HG02610 (cell line): ENCODE measurements at regions not wholly inside any gene's neighbourhood (a gene's known extent, or its start where the extent isn't known, plus 50 kb on each side); places are given as distances from the start of the nearest gene placed in this dataset.
"Not testable (repeated sequence)": the region's sequence is repeated elsewhere in the genome, so short reads cannot be mapped to it uniquely, and the experiment has no call there.

Experiments used
- ATAC-seq: cut with Tn5 transposase; IDR thresholded peaks from one replicate; pipeline ENCODE4 v1.9.1; 2021; ENCODE audit warnings: mild to moderate bottlenecking, moderate library complexity; ENCODE audit not compliant: unreplicated experiment

DNA sequence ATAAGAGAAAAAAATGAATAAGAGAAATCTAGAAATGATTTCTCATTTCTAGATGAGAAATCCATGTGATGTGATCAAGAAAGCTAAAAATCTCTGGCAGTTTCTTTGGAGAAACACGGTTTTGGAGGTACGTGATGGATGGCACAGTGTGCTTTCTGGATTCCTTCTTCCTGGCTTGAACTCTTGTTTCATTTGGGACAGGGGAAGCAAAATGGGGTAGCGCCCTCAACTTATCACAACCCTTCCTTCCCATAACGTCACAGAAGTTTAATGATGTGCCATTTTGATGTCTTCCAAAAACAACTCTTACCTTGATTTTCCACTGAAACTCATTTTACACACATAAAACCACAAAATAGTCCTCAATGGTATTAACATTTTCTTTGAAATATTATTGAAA, 1037.3 kb downstream of the ROBO2 start:
- ATAC-seq: no peak

DNA sequence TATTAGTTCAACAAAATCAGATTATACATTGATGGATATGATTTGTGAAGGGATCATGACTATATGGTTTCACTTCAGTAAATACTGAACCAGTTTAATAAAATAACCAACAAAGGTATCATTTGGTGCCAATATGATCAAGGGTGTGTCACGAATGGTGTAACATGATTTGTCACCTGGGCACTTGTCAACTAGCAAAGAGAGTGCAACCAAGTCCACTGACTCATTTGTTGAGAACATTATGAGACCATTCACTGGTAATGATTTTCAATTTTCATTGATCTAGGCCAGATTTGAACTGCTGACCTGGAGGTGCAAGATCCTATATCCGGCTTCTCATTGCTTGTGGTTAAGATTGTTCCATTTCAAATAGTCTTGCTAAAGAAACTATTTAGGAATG, 1037.9 kb downstream of the ROBO2 start:
- ATAC-seq: no peak

DNA sequence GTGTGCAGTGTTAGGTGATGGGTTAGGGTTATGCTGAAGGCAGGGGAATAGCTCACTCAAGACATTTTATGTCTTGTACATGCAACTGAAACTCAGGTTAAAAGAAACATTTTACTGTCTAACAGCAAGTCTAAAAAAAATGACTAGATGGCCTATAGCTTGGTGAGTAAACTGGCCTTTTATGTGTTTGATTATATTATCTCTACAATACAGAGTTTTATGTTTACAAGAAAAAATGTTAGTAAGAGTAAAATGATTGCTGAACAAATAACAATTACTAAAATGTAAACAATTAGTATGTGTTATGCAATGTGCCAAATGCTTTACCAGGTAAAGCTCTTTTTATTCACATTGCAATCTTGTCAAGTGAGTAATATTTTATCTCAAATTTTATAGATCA, 1039.6 kb downstream of the ROBO2 start:
- no peak for ATAC-seq

DNA sequence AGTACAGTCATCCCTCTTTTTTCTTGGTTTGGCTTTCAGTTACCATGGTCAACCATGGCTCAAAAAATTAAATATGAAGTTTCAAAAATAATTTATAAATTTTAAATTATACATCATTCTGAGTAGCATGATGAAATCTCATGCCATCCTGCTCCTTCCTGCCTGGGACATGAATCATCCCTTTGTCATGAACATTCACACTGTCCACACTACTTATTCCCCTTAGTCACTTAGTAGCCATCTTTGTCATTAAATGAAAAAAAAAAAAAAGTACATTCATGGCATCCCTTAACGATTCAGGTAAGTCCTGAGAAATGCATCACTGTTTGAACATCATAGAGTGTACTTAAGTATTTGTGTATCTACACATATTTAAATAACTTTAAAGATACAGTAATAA, 1046.3 kb downstream of the ROBO2 start:
- no peak for ATAC-seq

DNA sequence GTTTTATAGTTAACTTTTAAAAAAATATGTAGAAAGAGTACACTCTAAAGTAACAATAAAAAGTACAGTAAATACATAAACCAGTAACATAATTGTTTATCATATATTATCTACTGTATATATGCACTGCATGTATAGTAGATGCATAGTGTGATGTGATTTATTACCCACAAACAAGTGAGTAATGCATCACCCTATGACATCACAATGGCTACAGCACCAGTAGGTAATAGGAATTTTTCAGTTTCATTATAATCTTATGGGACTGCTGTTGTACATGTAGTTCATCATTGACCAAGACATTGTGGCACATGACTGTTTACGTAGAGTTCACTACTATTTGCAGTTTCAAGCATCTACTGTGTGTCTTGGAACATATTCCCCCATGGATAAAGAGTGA, 1047.2 kb downstream of the ROBO2 start:
- no peak for ATAC-seq

DNA sequence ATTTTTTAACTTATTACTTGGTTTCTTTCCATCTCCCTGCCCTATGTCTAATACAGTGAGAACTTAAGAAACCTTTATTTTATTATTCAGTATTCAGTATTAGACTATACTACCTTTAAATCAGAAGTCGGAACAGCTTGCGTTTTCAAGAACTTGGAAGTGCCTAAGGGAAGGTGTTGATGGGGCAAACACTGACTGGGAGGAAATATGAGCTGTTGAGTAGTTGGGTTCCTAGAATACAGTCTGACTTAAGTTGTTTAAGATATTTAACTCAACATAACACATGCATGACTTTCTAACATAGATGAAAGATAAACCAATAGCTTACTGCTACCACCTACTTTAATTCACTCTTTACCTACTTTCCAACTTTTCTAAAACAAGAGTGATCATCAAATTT, 1048.1 kb downstream of the ROBO2 start:
- no peak for ATAC-seq

DNA sequence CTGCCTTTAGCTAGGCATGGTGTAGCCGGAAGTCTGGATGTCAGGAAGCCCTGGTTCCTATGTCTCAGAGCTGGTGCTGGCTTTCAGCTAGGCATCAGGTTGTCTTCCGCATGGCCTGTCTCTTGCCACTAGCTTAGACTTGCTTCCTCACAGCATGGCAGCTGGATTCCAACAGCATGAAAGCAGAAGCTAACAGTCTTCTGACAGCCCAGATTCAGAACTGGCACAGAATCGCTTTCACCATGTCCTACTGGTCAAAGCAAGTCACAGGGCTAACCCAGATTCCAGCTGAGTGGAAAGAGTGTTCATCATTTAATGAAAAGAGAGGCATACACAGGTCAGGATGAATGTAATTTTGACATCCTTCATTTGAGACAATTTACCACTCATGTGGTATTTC, 1050.5 kb downstream of the ROBO2 start:
- ATAC-seq: no peak

DNA sequence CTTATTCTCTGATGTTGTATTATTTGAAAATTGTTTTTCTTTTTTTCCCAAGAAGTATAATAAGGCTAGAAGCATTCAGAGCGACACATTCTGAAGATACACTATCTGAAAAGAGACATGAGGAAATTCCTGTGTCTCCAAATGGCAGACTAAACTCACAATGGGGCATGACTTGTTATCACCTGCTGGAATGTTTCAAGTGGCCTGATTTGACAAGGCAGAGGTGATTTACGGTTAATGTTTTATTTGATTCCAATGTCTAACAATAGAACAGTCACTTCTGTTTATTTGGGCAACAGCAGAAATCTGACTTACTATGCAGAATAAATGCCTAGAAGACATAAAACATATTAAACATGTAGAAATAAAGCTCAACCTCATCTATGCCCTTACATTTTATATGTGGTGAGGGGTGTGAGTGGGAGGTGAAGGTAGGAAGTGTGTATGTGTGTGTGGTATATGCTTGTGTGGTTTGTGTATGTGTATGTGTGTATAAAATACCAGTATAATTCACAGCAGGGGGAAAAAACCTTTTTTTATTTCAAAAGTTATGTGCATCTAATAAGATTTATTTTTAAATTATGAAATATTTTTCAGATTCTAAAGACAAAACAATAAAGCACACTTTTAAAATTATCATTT, 1051.7 kb downstream of the ROBO2 start:
- no peak for ATAC-seq

DNA sequence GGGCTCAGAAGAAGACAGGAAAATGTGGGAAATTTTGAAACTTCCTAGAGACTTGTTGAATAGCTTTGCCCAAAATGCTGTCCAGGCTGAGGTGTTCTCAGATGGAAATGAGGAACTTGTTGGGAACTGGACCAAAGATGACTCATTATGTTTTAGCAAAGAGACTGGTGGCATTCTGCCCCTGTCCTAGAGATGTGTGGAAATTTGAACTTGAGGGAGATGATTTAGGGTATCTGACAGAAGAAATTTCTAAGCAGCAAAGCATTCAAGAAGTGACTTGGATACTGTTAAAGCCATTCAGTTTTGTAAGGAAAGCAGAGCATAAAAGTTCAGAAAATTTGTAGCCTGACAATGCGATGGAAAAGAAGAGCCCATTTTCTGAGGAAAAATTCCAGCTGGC, 1052.7 kb downstream of the ROBO2 start:
- not testable (repeated sequence) for ATAC-seq

DNA sequence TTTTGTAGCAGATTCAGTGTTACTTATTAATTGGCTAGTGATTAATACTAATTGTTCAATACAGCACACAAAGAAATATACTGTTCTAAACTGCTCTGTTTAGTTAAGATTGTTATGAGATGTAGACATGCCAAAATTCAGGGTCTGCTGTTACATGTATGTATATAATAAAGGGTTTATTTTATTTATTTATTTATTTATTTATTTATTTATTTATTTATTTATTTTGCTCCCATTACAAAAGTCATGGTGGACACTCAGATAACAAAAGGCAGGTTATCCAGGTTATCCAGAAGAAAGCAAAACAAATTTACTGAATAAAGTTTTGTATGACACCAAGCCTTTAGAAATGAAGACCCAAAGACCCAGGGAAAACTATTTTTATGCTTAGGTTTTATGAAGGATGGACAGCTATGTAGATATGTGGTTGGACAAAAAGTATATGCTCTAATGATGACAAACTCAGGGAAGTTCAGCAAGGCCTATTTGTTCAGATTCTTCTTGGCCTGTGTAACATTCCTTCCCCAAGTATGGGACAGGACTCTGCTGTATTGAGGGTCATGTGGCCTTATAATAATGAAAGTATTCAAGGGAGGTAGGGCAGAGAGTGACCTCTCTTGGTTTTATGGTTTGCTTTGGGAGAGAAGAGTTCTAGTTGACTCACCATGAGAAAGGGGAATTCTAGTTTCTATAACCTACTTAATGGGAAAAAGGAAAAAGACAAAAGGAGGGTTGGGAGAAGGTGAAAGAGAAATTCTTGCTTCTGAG, 1056.8 kb downstream of the ROBO2 start:
- no peak for ATAC-seq

DNA sequence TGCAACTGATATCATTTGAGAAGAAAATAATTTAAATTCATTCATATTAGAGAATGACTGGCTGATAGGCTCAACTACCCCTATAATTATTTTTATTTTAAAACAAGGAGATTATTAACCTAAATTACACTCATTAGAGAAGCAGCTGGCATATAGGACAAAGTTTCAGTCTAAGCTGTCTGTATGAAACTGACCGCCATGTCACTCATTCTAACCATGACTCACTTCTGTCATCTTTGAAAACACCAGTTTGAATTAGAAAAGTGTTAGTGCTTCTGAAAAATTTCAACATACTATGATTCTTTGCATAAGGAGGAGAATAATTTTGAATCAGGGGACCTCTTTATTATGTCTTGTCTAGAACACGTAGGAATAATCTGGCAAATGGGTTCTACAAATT, 1058.5 kb downstream of the ROBO2 start:
- no peak for ATAC-seq

DNA sequence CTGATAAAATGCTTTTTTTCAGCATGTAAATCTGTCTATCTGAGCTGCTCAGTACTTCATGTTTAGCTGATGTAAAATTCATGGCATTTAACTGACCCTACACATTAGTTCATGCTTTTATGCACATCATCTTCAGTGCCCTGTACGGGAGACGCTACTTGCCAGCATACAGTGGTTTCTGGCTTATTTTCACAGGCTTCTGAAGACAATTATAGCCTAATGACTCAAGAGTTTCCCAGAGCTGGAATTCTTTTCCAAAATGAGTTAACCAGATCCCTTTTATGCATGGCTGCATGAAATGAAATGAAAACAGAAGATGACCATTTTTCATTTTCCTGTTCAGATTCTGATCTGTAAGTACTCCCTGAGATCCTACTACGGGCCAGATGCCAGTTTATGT, 1061.5 kb downstream of the ROBO2 start:
- ATAC-seq: no peak

DNA sequence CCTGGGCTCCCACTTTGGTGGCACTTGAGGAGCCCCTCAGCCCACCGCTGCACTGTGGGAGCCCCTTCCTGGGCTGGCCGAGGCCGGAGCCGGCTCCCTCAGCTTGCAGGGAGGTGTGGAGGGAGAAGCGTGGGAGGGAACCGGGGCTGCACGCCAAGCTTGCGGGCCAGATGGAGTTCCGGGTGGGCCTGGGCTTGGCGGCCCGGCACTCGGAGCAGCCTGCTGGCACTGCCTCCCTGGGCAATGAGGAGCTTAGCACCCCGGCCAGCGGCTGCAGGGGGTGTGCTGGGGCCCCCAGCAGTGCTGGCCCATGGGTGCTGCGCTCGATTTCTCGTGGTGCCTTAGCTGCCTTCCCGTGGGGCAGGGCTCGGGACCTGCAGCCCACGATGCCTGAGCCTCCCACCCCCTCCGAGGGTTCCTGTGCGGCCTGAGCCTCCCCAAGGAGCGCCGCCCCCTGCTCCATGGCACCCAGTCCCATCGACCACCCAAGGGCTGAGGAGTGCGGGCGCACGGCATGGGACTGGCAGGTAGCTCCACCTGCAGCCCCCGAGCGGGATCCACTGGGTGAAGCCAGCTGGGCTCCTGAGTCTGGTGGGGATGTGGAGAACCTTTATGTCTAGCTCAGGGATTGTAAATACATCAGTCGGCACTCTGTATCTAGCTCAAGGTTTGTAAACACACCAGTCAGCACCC, 1068.5 kb downstream of the ROBO2 start:
- ATAC-seq: not testable (repeated sequence)

DNA sequence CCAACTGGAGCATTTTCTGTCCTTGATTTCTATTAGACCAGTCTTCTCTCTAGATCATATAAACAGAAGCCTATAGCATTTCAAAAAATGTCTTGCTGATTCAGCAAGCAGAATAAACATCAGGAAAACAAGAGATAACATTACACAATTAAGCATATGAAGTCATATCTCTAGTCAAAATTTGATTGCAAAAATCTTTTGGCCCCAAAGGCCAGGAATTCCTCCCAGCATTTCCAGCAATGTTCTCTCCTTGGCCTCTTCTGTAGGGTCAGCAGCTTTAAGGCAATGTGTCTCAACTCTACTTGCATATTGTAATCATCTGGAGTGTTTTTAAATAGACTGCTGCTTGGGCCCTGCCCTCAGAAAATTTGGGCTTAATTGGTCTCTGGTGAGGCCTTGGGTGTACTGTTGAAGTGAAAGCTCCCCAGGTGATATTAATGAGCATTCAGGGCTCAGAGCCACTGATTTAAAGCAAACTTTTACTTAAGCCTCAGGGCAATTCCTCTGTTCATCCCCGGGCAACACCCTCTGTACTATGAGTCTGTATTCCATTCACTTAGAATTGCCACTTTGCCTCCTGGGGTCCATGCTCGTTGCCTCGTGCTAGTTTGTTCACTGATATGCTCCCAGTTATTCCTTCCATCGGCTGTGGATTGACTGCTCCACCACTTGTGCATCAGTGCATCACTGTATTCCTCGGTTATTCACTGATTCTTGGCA, 1072.6 kb downstream of the ROBO2 start:
- ATAC-seq: no peak

DNA sequence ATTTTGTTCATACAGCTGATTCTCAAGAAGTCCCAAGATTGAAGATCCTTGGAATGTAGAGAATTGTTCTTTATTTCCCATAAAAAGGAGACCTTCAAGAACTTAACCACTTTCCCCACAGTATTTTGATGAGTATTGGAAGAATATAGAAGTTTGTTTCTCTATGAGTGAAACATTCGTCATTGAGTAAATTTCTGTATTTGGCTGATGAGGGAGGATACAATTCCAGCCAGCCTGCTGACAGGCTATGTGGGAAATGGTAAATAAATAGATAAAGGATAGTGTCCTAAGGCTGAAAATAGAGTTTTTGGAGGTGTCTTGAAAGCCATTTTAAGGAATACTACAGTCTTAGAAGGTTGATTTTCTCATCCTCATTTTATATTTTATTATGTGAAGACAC, 1076.1 kb downstream of the ROBO2 start:
- ATAC-seq: no peak

DNA sequence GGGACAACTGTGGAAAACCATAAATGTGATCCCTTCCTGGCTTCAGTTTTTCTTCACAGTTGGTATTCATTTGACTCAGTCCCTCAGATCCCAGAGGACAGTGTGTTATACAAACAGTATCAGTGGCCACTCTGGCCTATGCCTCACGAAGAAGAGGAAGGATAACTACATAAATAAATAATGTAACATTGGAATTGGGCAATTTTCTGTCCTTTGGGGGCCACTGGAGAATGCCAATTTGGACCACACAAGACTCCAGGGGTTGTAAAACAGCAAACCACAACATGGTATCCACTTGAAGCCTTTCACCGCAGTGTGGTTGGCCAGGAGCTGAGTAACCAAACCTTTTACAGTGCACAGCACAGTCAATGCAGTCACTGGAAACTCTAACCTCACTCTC, 1077.0 kb downstream of the ROBO2 start:
- ATAC-seq: no peak

DNA sequence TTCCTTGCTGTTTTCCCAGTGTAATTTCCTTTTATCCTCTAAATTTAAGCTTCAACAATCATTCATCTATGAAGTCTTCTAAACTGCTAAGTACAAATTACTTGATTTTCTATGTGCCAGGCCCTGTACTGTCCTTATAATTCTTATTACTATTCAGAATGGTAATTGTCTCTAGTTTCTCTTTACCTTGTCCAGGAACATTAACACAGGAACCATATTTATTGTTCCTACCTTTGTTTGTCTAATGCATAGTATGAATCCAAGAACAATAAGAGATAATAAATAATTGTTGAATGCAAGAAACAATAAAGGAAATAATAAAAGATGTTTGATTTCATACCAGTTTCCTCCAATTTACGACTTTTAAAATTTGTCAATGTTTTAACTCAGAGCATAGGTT, 1083.2 kb downstream of the ROBO2 start:
- ATAC-seq: no peak

DNA sequence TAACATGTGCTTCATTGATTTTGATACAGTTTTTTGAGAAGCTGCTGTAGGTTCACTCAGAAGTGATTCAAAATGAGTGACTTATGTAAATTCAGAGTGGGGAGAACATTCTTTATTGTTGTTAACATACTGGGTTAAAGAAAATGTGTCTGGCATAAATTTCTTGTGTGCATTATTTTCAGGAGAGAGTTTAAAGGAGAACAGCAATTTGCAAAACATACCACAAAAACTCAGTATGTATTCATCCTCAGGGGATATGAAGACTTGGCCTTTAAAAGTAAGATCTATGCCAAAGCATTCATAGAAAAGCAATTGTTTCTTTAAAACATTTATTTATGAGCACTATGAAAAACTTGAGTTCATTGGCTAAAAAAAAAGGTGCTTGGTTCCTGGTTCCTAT, 1089.8 kb downstream of the ROBO2 start:
- ATAC-seq: no peak

DNA sequence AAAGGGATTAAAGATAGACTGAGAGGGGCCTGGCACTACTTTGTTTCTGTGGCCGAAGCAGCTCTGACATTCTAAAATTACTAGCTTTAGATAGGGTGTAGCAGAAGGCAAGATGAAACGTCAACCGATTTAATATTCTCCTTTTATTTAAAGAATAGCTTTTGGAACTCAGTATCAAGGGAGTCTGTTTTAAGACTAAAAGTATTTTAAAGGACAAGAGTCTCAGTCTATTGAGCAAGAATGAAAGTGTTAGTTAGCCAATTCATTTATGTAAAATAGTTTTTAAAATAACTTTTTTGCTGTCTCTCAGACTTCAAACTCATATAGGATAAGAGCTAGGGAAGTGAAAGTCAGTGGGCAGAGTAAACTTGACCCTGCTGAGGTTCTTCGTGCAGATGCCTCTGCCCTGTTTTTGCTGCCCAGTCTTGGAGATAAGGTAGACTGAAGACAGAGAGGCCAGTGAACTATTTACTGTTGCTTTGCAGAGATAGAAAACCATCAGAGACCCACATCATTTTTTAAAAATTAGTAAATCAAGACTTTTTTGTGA, 1090.9 kb downstream of the ROBO2 start:
- ATAC-seq: no peak

DNA sequence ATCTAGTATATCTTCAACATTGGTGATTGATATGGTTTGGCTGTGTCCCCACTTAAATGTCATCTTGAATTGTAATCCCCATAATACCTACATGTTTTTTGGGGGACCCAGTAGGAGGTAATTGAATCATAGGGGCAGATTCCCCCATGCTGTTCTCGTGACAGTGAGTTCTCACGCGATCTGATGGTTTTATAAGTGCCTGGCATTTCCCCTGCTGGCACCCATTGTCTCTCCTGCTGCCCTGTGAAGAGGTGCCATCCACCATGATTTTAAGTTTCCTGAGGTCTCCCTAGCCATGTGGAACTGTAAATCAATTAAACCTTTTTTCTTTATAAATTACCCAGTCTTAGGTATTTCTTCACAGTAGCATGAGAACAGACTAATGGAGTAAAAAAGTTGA, 1094.6 kb downstream of the ROBO2 start:
- no peak for ATAC-seq

DNA sequence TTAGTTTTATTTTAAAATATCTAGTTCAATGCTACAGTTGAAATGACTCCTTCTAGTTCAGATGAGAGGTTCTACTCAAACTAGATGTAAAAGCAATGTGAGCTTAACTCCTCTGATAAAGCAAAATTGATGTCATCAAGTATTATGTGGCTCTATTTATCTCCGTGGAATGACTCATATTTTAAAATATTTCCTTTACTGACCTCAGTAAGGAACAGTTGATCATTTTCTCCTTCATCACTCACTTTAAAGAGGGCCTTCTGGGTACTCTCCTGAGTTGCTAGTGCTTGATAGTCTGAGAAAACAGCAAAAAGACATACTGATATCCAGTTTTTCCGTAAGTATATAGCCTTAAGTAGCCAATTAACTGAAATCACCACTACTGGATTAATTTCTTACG, 1099.3 kb downstream of the ROBO2 start:
- ATAC-seq: no peak
